CD4-positive, alpha-beta T cell treated with Interferon gamma for 1 hour (primary cell): ENCODE measurements at regions not wholly inside any gene's neighbourhood (a gene's known extent, or its start where the extent isn't known, plus 50 kb on each side); places are given as distances from the start of the nearest gene placed in this dataset.

Experiments used
- DNase-seq: peaks from one replicate; pipeline ENCODE4 v3.0.0-alpha.2; 2020

GRCh38 chr10:83915801-83916200 is 223.5 kb upstream of the GHITM start:
- DNase-seq = no peak

GRCh38 chr10:83917537-83918506 is 221.5 kb upstream of the GHITM start:
- no peak for DNase-seq

GRCh38 chr10:83919187-83919586 is 220.1 kb upstream of the GHITM start:
- no peak for DNase-seq

GRCh38 chr10:83921984-83922860 is 217.1 kb upstream of the GHITM start:
- no peak for DNase-seq

GRCh38 chr10:83925133-83925532 is 214.2 kb upstream of the GHITM start:
- no peak for DNase-seq

GRCh38 chr10:83926606-83927005 is 212.7 kb upstream of the GHITM start:
- DNase-seq = no peak

GRCh38 chr10:83927166-83927565 is 212.1 kb upstream of the GHITM start:
- DNase-seq = no peak

- DNase-seq = no peak
Measured at GRCh38 chr10:83929399-83929798, 209.9 kb upstream of the GHITM start.

- DNase-seq = no peak
Measured at GRCh38 chr10:83931669-83932068, 207.6 kb upstream of the GHITM start.

GRCh38 chr10:83932245-83932644 is 207.1 kb upstream of the GHITM start:
- DNase-seq = no peak

GRCh38 chr10:83934062-83934461 is 205.2 kb upstream of the GHITM start:
- no peak for DNase-seq

- DNase-seq = no peak
Measured at GRCh38 chr10:83934641-83935338, 204.5 kb upstream of the GHITM start.

GRCh38 chr10:83935339-83935736 is 204.0 kb upstream of the GHITM start:
- no peak for DNase-seq

GRCh38 chr10:83935911-83936310 is 203.4 kb upstream of the GHITM start:
- no peak for DNase-seq

GRCh38 chr10:83937161-83937560 is 202.1 kb upstream of the GHITM start:
- no peak for DNase-seq

- DNase-seq = no peak
Measured at GRCh38 chr10:83937826-83938225, 201.5 kb upstream of the GHITM start.

- no peak for DNase-seq
Measured at GRCh38 chr10:83941189-83941588, 198.1 kb upstream of the GHITM start.

- DNase-seq = no peak
Measured at GRCh38 chr10:83942410-83942809, 196.9 kb upstream of the GHITM start.

- DNase-seq = no peak
Measured at GRCh38 chr10:83943049-83943448, 196.3 kb upstream of the GHITM start.

GRCh38 chr10:83943920-83944319 is 195.4 kb upstream of the GHITM start:
- no peak for DNase-seq

GRCh38 chr10:83945982-83946718 is 193.2 kb upstream of the GHITM start:
- no peak for DNase-seq

- DNase-seq = no peak
Measured at GRCh38 chr10:83952314-83952713, 187.0 kb upstream of the GHITM start.
